ENCODE measurements at regions not wholly inside any gene's neighbourhood (a gene's known extent, or its start where the extent isn't known, plus 50 kb on each side); places are given as distances from the start of the nearest gene placed in this dataset.
A peak's percentile ranks its signal among the peaks of the same experiment; 100 is the strongest.

- CTCF ChIA-PET (ENCODE audit: partially characterized antibody) = no interaction called here
- H3K56ac ChIP-seq (replicated peaks; ENCODE audit: insufficient read length, low read depth, low read length) = peak overlapping the region; percentile 92
- H2BK12ac ChIP-seq (ENCODE audit: low read depth, low read length) = no peak overlapping the region
- H2BK5ac ChIP-seq (ENCODE audit: low read depth, low read length) = no peak overlapping the region
- H3K27ac ChIP-seq (ENCODE audit: low read depth, low read length) = no peak overlapping the region
- no peak overlapping the region for H3K4me3 ChIP-seq (ENCODE audit: extremely low read depth in 1 of 4, insufficient read depth in 2 of 4, low read depth in 3 of 4, low read length in 4 of 4)
- H3K9me3 ChIP-seq (ENCODE audit: insufficient read depth in 2 of 2, low read depth in 1 of 2, low read length in 1 of 2) = no peaks in the 10 kb centered on the region; a peak in 1 of 4 replicates
- peaks cover 16 to 56% (median 30%) of the 10 kb centered on the region in 4 experiments; a peak in 6 of 8 replicates for H3K36me3 ChIP-seq (ENCODE audit: control insufficient read depth in 2 of 4, insufficient read depth in 4 of 4, low read length in 3 of 4)
- H3K14ac ChIP-seq (ENCODE audit: insufficient read length) = no peak overlapping the region
- no peak overlapping the region for H2BK15ac ChIP-seq (ENCODE audit: low read length)
- POLR2A ChIA-PET (ENCODE audit: partially characterized antibody) = no interaction called here
- DNase-seq (ENCODE audit: low read depth in 1 of 2, low spot score in 2 of 2) (no peak), FAIRE-seq (no peak)
- H3K9ac ChIP-seq (replicated peaks in 1 of 4; ENCODE audit: extremely low read depth in 1 of 4, low read depth in 3 of 4, low read length in 3 of 4) = no peak overlapping the region
- H3K79me1 ChIP-seq (ENCODE audit: low read depth, low read length) = peaks cover 20% of the 10 kb centered on the region
- no peak overlapping the region for H3K23ac ChIP-seq (ENCODE audit: insufficient read length)
- no peak overlapping the region for H4K91ac ChIP-seq (replicated peaks; ENCODE audit: insufficient read length, low read length)
- no peak overlapping the region for H2BK120ac ChIP-seq (replicated peaks; ENCODE audit: low read depth, low read length)
- 95% methylated on average over 5 of the region's 5 CpGs; no CpG with 5 or more reads in 1 of the 2 experiments for WGBS, 2 experiments (ENCODE audit: extremely low coverage in 1 of 2, insufficient coverage in 1 of 2, insufficient read length in 1 of 2, insufficient replicate concordance in 2 of 2, low coverage in 1 of 2, low lambda C conversion rate in 2 of 2, missing lambda C conversion rate in 1 of 2)
- H3K27me3 ChIP-seq (replicated peaks in 1 of 4; ENCODE audit: control insufficient read depth in 3 of 4, extremely low read depth in 1 of 4, insufficient read depth in 3 of 4, low read length in 3 of 4) = no peaks in the 10 kb centered on the region
- peaks cover 7 to 52% of the 10 kb centered on the region in 2 experiments; a peak in 3 of 4 replicates for H3K79me2 ChIP-seq (ENCODE audit: control insufficient read depth in 1 of 2, insufficient read depth in 2 of 2, low read length in 2 of 2)
- no peak overlapping the region for H4K5ac ChIP-seq (ENCODE audit: insufficient read length, low read depth, low read length)
- H2BK20ac ChIP-seq (ENCODE audit: low read length) = no peak overlapping the region
- no peak overlapping the region for H3K4me2 ChIP-seq (ENCODE audit: insufficient read depth in 1 of 2, low read depth in 2 of 2, low read length in 2 of 2)
- H3K23me2 ChIP-seq (ENCODE audit: low read depth, low read length) = peaks cover 18% of the 10 kb centered on the region; the same call in 1 of the 2 replicates
- H4K20me1 ChIP-seq (replicated peaks in 1 of 2; ENCODE audit: control insufficient read depth in 1 of 2, insufficient read depth in 2 of 2, low read length in 2 of 2) = peaks cover 0 to 30% of the 10 kb centered on the region in 2 experiments
- no peak overlapping the region for H3K4ac ChIP-seq (replicated peaks; ENCODE audit: insufficient read length, low read depth, low read length)
- H3K4me1 ChIP-seq (replicated peaks in 1 of 4; ENCODE audit: control insufficient read depth in 3 of 4, insufficient read depth in 4 of 4, low read length in 3 of 4) = peaks cover 2 to 8% (median 7%) of the 10 kb centered on the region in 4 experiments; a peak in 6 of 7 replicates
- H3K18ac ChIP-seq (ENCODE audit: extremely low read depth, low read length) = no peak overlapping the region
- H2AFZ ChIP-seq (ENCODE audit: low read length) = no peak overlapping the region
- H4K8ac ChIP-seq (ENCODE audit: extremely low read depth, insufficient read depth, low read length) = peak overlapping the region; percentile 9; the same call in 1 of the 2 replicates
- H2AK5ac ChIP-seq (ENCODE audit: low read depth, low read length) = peak overlapping the region; percentile 53; the same call in 1 of the 2 replicates
- TF ChIP-seq CREB1 (IDR thresholded peaks at IDR 0.05) (no peak), JUN (IDR thresholded peaks at IDR 0.05; ENCODE audit: low read depth, low read length) (no peak), EGR1 (IDR thresholded peaks at IDR 0.05; ENCODE audit: borderline replicate concordance, low read depth, low read length) (no peak), RAD21 (IDR thresholded peaks at IDR 0.05 in 1 of 2, conservative IDR thresholded peaks at IDR 0.05 in 1 of 2; ENCODE audit: low read depth in 2 of 2, low read length in 2 of 2) (no peak), GTF2F1 (IDR thresholded peaks at IDR 0.05; ENCODE audit: borderline replicate concordance, low read depth, low read length) (no peak), ZNF274 (IDR thresholded peaks at IDR 0.05; ENCODE audit: borderline replicate concordance, extremely low read depth, low read length) (no peak), TAF1 (IDR thresholded peaks at IDR 0.05; ENCODE audit: low read depth, low read length) (no peak), POLR2A (IDR thresholded peaks at IDR 0.05; ENCODE audit: control extremely low read depth in 1 of 2, low read depth in 2 of 2, low read length in 2 of 2) (no peak), E2F6 (IDR thresholded peaks at IDR 0.05) (no peak), TCF12 (IDR thresholded peaks at IDR 0.05; ENCODE audit: low read depth, low read length) (no peak)
Measured at GRCh38 chr17:77485089-77485833, 344.5 kb downstream of the SEC14L1 start.
